Sciatic nerve (tissue), 2 donors: ENCODE measurements at regions not wholly inside any gene's neighbourhood (a gene's known extent, or its start where the extent isn't known, plus 50 kb on each side); places are given as distances from the start of the nearest gene placed in this dataset.

Experiments
- ATAC-seq: fragments of 200-7000 bp; cut with Tn5 transposase; one replicate; pipeline ENCODE4 v1.9.1; 2020; ENCODE audit warnings: mild to moderate bottlenecking, moderate library complexity
- DNase-seq: peaks from one replicate; pipeline ENCODE4 v3.0.0-alpha.2; 2020; ENCODE audit warnings: low spot score
- intact Hi-C: fragments of 100-400 bp; cut with DNase I; formaldehyde crosslinking; loops from one replicate; pipeline ENCODE4 v1.14.2; 2022
- donor health status: DM: no; HTN: no; CAD: no.
- donor health status: DM: no; HTN: no; CAD: no.

- ATAC-seq (no peak), DNase-seq (no peak)
- intact Hi-C loops: no loop called here
These were observed 697.9 kb downstream of the MCTP2 start for GRCh38 chr15:94929282-94929681.

- intact Hi-C loops: no loop called here
- DNase-seq (no peak), ATAC-seq (peak; percentile 28)
These were observed 699.1 kb downstream of the MCTP2 start for GRCh38 chr15:94930441-94930840.

- DNase-seq: no peak
- ATAC-seq: no peak
- intact Hi-C loops: no loop called here
These were observed 699.6 kb downstream of the MCTP2 start for GRCh38 chr15:94930960-94931359.

- intact Hi-C loops: no loop called here
- ATAC-seq: no peak
These were observed 703.1 kb downstream of the MCTP2 start for GRCh38 chr15:94934440-94934839.

GRCh38 chr15:94937242-94937641, 705.9 kb downstream of the MCTP2 start:
- no peak for ATAC-seq
- no peak for DNase-seq
- intact Hi-C loops: no loop called here

More at GRCh38 chr15:94934440-94934839, 703.1 kb downstream of the MCTP2 start:
- DNase-seq: no peak

GRCh38 chr15:94943888-94944287, 712.5 kb downstream of the MCTP2 start:
- ATAC-seq (peak; percentile 91), DNase-seq (no peak)
- intact Hi-C loops: loop anchor here (5.0 kb wide), 1 partner anchor 507 kb away; no protein-coding TSS in a partner anchor

GRCh38 chr15:94951538-94951937, 720.2 kb downstream of the MCTP2 start:
- DNase-seq (no peak), ATAC-seq (no peak)
- intact Hi-C loops: no loop called here

GRCh38 chr15:94963953-94964352, 732.6 kb downstream of the MCTP2 start:
- DNase-seq (no peak), ATAC-seq (no peak)
- intact Hi-C loops: no loop called here

- intact Hi-C loops: no loop called here
- no peak for DNase-seq
- no peak for ATAC-seq
These were observed 734.2 kb downstream of the MCTP2 start for GRCh38 chr15:94965593-94965992.

GRCh38 chr15:94968133-94968532, 736.8 kb downstream of the MCTP2 start:
- DNase-seq (no peak), ATAC-seq (no peak)
- intact Hi-C loops: no loop called here

- ATAC-seq (no peak), DNase-seq (no peak)
- intact Hi-C loops: no loop called here
These were observed 738.7 kb downstream of the MCTP2 start for GRCh38 chr15:94970096-94970495.

- DNase-seq (no peak), ATAC-seq (no peak)
- intact Hi-C loops: no loop called here
These were observed 739.4 kb downstream of the MCTP2 start for GRCh38 chr15:94970802-94971201.

GRCh38 chr15:94972314-94972713, 741.0 kb downstream of the MCTP2 start:
- intact Hi-C loops: no loop called here
- ATAC-seq (no peak), DNase-seq (no peak)

GRCh38 chr15:94987085-94987484, 755.7 kb downstream of the MCTP2 start:
- intact Hi-C loops: no loop called here
- ATAC-seq (no peak), DNase-seq (no peak)

- no peak for ATAC-seq
These were observed 760.4 kb downstream of the MCTP2 start for GRCh38 chr15:94991718-94992117.

GRCh38 chr15:95009635-95010034, 778.3 kb downstream of the MCTP2 start:
- ATAC-seq: no peak
- intact Hi-C loops: no loop called here
- no peak for DNase-seq

More at GRCh38 chr15:94991718-94992117, 760.4 kb downstream of the MCTP2 start:
- DNase-seq: no peak
- intact Hi-C loops: no loop called here

GRCh38 chr15:95013381-95013780, 782.0 kb downstream of the MCTP2 start:
- intact Hi-C loops: no loop called here
- ATAC-seq (no peak), DNase-seq (no peak)

GRCh38 chr15:95016511-95017229, 785.3 kb downstream of the MCTP2 start:
- DNase-seq: no peak
- no peak for ATAC-seq
- intact Hi-C loops: no loop called here

- intact Hi-C loops: no loop called here
- peak; percentile 76 for DNase-seq
These were observed 786.4 kb downstream of the MCTP2 start for GRCh38 chr15:95017666-95018328.

GRCh38 chr15:95018888-95019545, 787.7 kb downstream of the MCTP2 start:
- intact Hi-C loops: no loop called here
- no peak for ATAC-seq

More at GRCh38 chr15:95017666-95018328, 786.4 kb downstream of the MCTP2 start:
- peak; percentile 30 for ATAC-seq

More at GRCh38 chr15:95018888-95019545, 787.7 kb downstream of the MCTP2 start:
- DNase-seq: no peak
